MV-4-11 (cell line): ENCODE measurements at regions not wholly inside any gene's neighbourhood (a gene's known extent, or its start where the extent isn't known, plus 50 kb on each side); places are given as distances from the start of the nearest gene placed in this dataset.

ENCODE experiments used
- DNase-seq: peaks from one replicate; lab custom pipeline; 2025; lab: John Stamatoyannopoulos, UW

- DNase-seq, result no peak
Measured at GRCh38 chr13:73450583-73450982, 391.8 kb downstream of the KLF5 start.

DNA sequence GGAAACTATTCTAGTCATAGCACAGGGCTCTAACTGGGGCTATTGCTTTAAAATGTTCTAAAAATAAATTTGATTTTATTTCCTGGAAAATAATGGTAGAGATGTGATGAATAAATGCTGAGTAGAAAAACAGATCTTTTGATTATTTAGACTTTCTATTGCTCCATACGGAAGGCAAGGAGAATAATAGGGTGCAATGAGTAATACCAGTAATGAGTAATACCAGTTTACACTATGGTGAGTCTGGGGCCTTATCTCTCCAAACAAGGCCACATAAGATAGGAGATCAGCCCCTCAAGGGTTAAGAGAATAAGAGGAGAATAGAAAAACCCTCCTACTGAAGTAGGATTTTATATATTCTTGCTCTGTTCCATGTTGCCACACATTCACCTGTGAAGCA, 390.4 kb downstream of the KLF5 start:
- DNase-seq, result no peak

DNA sequence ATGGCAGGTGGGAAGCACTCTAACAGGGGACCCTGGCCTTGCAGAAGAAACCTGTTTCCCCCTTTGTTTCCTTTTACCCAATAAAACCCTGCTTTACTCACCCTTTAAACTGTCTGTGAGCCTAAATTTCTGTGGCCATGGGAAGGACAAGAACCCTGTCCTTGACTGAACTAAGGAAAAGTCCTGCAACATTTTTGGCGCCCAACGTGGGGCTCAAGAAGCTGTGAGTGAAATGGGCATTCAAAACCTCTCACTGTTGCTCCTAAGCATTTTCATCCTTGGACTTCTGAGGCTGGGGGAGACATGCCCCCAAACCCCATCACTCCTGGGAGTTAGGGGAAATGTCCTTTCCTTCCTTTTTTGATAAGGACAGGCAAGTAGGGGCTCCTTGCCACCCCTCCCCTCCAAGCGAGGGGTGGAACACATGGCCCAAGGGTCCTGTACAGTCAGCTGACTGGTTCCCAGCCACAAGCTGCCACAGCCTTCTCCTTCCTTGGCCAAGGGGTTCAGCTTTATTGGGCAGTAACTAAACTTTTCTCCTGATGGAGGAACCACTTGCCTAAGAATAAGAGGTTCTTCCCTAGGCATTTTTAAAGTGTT, 381.6 kb downstream of the KLF5 start:
- no peak for DNase-seq

GRCh38 chr13:73433890-73434289, 375.1 kb downstream of the KLF5 start:
- DNase-seq, result no peak

DNA sequence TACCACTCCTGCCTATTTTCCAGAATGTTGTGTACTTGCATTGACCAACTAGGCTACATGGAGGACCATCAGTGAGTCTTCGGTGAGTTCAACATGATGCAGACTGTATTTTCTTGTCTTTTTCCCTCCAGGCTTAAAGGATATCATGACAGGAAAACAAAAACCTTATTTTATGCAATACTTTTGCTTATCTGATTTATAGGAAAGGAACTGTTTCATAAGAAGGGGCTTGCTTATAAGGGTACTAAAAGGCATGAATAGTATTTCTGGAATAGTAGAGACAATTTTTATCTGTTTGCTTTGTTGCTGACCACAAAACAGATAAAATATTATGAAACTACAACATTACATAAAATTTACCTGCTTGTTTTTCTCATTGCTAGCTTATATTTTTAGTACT, 374.7 kb downstream of the KLF5 start:
- DNase-seq, result no peak

- DNase-seq, result no peak
Measured at GRCh38 chr13:73429701-73430100, 370.9 kb downstream of the KLF5 start.

- DNase-seq, result no peak
Measured at GRCh38 chr13:73428706-73429105, 369.9 kb downstream of the KLF5 start.

DNA sequence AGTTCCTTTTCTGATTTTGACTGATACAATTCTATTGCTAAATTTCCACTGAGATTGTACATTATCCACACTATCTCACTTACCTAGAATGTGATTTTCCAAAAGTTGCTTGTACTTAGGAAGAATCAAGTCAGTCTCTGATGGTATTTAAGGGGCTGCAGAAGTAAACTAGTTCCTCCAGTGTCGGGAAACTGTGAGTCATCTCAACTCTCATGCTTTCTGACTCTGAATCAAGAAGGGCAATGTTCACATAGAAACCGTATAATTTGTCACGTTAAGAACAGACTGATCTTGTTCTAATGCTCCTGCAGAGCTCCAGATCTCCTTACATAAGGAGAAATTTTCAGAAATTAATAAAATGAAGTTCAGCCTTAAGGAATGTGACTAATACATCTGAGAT, 369.3 kb downstream of the KLF5 start:
- DNase-seq, result no peak

DNA sequence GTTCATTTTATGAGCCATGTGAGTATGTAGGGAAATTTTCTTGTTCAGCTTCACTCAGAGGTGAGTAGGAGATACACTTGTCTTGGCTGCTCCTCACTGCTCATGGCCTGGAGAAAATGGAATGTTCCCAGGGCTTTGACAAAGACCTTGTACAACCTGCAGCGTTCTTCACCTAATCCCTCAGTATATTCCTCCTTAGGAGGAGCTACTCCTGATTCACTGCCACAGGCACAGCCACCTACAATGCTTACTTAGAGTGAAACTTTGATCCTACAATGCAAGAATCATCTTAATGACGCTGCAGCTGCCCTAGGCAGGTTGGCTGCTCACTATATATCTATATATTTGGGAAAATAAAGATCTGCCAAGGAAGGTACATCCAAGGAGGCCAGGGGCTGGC, 364.2 kb downstream of the KLF5 start:
- no peak for DNase-seq

DNA sequence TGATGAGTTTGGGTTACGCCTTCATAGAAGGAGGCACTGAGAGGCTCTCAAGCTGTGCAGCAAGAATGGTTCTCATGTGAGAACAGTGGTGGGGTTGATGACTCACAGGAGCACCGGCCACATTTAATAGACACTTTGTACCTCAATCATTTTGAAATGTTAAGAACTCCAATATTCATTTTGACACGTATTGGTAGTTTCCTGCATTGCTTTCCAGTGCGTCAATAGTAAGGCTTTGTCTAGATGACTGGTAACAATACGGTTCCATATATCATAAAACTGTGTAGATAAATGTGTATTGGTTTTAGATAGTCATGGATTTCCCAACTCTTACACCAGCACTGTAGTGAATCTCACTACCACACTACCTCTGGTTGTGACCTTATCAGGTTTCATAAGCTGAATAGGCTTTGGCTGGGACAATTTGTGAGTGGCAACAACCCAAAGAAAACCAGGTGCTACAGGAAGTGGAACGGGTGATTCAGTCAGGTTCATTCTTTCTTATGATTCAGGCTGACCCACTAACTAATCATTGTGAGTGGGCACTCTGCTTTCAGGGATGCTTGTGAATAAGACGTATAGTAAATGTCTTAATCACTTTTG, 362.6 kb downstream of the KLF5 start:
- DNase-seq, result no peak

GRCh38 chr13:73419186-73419585, 360.4 kb downstream of the KLF5 start:
- no peak for DNase-seq

DNA sequence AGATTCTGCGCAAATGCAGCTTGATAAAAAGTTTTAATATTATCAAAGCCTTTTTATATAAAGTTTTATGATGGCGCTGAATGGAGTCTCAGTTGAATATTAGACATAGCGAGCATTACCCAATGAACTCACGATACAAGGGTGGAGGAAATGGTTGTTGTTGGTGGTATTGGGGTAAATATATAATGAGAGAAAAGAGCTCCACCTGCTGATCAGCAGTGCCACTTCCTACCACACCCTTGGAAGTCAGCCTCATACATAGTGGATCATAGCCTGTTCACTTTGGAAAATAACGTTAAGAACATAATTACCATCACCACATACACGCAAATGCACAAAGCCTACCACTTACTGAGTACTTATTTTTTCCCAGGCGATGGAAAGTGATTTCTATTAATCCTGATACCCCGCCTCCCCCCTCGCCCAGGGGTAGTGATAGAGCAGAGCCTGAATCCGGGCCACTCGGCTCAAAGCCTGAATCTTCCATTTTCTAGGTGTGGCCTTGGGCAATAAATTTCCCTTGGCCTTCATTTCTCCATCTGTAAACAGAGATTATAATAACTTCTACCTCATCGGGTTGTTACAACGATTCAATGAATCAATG, 358.3 kb downstream of the KLF5 start:
- DNase-seq, result no peak

DNA sequence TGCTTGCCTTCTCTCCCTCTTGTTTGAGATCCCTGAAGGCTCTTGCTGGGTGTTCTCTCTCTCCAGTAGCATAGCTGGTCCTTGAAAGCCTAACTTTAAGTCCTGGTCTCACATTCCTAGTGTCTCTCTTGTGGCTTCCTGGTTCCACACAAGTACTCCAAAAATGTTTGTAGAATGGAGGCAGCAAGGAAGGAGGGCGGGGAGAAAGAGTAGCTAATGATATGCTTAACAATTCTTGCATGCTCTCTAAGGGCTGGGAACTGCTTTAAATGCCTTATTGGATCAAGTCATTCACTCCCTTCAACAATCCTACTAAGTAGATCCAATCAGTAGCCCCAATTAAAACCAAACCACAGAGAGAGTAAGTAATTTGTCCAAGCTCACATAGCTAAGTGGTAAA, 357.3 kb downstream of the KLF5 start:
- DNase-seq, result no peak

- no peak for DNase-seq
Measured at GRCh38 chr13:73413656-73414055, 354.9 kb downstream of the KLF5 start.

DNA sequence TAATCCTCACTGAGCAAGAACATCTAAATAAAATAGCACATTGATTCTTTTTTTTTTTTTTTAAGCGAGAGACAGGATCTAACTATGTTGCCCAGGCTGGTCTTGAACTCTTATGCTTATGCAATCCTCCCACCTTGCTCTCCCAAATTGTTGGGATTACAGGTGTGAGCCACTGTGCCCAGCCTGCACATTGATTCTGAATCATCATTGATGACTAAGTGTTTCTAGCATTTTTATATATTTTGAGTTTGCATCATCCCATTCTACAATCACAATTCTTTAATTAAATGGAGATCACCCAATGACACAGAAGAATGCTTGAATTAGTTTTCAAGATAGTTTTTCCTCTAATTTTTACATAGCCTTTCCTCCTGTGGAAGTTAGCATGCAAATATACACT, 354.1 kb downstream of the KLF5 start:
- DNase-seq, result no peak

- DNase-seq, result no peak
Measured at GRCh38 chr13:73411067-73411809, 352.4 kb downstream of the KLF5 start.

DNA sequence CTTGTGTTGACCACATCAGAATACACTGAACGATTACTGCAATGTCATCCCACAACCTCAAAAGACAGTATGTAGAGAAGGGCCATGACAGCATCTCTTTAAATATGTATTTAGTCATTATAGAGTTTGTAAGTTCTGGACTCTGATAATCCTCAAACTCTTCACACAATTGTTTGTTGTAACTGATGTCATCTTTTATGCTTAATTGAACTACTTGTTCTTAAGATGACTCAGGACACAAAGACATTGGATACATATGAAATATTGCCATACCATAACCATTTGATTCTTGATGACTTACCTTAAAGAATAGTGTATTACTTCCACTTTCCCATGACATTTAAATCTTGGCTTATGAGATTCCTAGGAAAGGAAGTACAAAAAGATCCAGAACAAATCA, 347.6 kb downstream of the KLF5 start:
- DNase-seq, result no peak

GRCh38 chr13:73404581-73404980, 345.8 kb downstream of the KLF5 start:
- DNase-seq, result no peak

DNA sequence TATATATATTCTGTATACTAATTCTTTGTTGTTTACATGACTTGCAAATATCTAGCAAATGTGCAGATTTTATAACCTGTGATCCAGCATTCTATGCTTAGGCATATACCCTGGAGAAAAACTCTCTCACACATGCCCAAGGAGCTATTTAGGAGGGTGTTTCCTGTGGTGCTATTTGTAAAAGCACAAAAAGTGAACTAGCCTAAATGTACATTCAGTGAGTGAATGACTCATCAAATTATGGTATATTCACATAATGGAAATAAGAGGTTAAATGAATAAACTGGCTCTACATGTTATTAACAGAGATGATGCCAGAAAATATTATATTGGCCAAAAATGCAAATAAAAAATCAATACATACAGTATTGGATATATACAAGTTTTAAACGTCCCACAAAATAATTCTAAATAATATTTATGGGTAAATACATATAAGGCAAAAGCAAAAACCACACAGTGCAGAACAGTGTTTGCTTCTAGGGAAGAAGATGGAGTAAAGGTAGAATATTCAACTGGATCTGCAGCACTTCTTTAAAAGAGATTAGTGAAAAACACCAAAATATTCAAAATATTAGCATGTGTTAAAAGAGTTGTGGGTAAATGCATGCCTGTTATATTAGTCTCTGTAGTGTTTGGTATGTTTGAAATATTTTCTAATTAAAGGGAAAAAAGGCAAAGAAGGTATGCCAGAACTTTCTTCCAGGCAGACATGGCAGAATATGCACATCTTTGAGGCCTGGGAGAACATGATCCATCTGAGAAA, 344.7 kb downstream of the KLF5 start:
- DNase-seq, result no peak

DNA sequence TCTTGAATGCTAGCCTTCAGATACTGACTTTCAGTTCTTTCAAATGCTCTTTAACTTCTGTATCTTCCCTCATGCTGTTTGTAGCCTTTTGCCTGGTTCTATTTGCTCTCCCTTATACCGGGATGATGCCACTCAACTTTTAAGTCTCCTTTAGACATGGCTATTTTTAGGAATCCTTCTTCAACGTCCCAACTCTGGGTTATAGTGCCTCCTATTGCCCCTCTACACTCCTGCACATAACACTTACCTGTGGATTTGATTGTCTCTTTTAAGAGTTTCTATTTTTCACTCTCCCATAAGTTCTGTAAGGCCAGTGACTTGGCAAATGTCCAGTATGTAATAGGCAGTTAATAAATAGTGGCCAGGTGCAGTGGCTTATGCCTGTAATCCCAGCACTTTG, 343.0 kb downstream of the KLF5 start:
- DNase-seq, result no peak

GRCh38 chr13:73399347-73400216, 340.8 kb downstream of the KLF5 start:
- no peak for DNase-seq
